ENCODE measurements at regions not wholly inside any gene's neighbourhood (a gene's known extent, or its start where the extent isn't known, plus 50 kb on each side); places are given as distances from the start of the nearest gene placed in this dataset.

GRCh38 chr12:29879606-29880308 lies 96.0 kb upstream of the TMTC1 start:
- DNase-seq (ENCODE audit: low read depth), result no peak

- no peak for DNase-seq (ENCODE audit: low read depth)
Measured at GRCh38 chr12:29869946-29870345, 86.2 kb upstream of the TMTC1 start.

DNA sequence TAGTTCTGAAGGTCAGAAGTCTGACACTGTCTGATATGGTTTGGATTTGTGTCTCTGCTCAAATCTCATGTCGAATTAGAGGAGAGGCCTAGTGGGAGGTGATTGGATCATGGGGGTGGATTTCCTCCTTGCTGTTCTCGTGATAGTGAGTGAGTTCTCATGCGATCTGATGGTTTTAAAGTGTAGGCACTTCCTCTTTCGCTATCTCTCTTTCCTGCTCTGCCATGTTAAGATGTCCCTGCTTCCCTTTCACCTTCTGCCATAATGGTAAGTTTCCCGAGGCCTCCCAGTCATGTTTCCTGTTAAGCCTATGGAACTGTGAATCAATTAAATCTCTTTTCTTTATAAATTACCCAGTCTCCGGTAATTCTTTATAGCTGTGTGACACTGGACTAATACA lies 84.1 kb upstream of the TMTC1 start:
- no peak for DNase-seq (ENCODE audit: low read depth)

- DNase-seq (ENCODE audit: low read depth), result no peak
Measured at GRCh38 chr12:29863665-29864064, 79.9 kb upstream of the TMTC1 start.

DNA sequence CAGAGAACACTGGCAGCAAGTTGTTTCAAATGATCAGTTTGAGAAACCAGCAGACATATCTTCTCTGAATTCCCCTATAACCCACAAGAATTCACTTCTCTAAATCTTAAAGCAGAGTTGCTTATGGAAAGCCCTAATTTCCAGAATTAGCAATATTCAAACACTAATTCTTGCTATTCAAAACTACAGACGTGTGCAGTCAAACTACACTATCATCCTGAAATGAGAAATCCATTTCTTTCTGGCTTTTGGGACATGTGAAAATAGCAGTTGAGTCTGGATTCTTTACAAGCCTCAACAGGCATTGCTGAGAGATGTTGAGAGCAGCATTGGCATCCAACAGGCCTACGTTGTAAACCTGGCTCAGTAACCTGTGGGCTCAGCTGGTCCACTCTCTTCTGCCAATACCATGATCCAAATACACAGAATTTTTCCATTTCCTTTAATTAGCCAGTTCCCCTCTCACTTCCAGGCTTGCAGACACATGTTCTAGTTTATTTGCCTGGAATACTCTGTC lies 74.6 kb upstream of the TMTC1 start:
- DNase-seq (ENCODE audit: low read depth), result no peak

- no peak for DNase-seq (ENCODE audit: low read depth)
Measured at GRCh38 chr12:29847246-29847645, 63.5 kb upstream of the TMTC1 start.

DNA sequence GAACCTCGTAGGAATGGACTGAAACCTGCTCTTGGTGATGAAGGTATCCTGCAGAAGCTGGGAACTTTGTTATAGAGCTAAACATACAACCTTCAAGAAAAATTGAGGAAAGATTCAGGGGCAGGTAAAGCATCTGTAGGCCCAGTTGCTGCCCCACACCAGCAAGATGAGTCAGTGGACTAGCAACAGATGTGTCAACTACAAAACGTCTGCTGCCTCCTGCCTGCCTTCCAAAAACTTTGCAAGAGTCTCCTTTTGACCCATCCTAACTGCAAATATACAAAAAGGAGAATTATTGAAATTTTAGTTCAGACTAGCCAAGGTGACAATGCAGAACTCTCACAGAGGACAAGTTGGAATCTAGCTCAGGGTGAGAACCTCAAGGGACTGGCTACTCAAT lies 60.9 kb upstream of the TMTC1 start:
- DNase-seq (ENCODE audit: low read depth), result no peak

- no peak for DNase-seq (ENCODE audit: low read depth)
Measured at GRCh38 chr12:29843036-29843435, 59.3 kb upstream of the TMTC1 start.

- no peak for DNase-seq (ENCODE audit: low read depth)
Measured at GRCh38 chr12:29838768-29839167, 55.0 kb upstream of the TMTC1 start.
